Smooth muscle cell (in vitro differentiated cells): ENCODE measurements at regions not wholly inside any gene's neighbourhood (a gene's known extent, or its start where the extent isn't known, plus 50 kb on each side); places are given as distances from the start of the nearest gene placed in this dataset.

ENCODE experiments used
- DNase-seq: peaks from one replicate; lab custom pipeline; 2025; ENCODE audit not compliant: unreplicated experiment; lab: John Stamatoyannopoulos, UW
- H2AFZ ChIP-seq: fragments of 200-600 bp; sonication (generic); 2 replicates; pipeline ENCODE4 v1.6.0; 2016; ENCODE audit warnings: antibody characterized with exemption, low read depth, mild to moderate bottlenecking
- H3F3A ChIP-seq: fragments of 200-600 bp; sonication (generic); 2 replicates; pipeline ENCODE4 v1.6.0; 2017; ENCODE audit warnings: antibody characterized with exemption, low read depth
- H3K27ac ChIP-seq: fragments of 200-600 bp; sonication (generic); 2 replicates; pipeline ENCODE4 v1.5.1; 2016; ENCODE audit warnings: low read depth, mild to moderate bottlenecking
- H3K27me3 ChIP-seq: fragments of 200-600 bp; sonication (generic); 2 replicates; pipeline ENCODE4 v1.6.1; 2016; ENCODE audit warnings: low read depth, mild to moderate bottlenecking
- H3K36me3 ChIP-seq: fragments of 200-600 bp; sonication (generic); 2 replicates; pipeline ENCODE4 v1.5.1; 2016; ENCODE audit warnings: low read depth
- H3K4me1 ChIP-seq: fragments of 200-600 bp; sonication (generic); 2 replicates; pipeline ENCODE4 v1.5.1; 2016; ENCODE audit warnings: low read depth
- H3K4me2 ChIP-seq: fragments of 200-600 bp; sonication (generic); 2 replicates; pipeline ENCODE4 v1.6.0; 2016; ENCODE audit warnings: mild to moderate bottlenecking
- H3K4me3 ChIP-seq: fragments of 200-600 bp; sonication (generic); 2 replicates; pipeline ENCODE4 v1.5.1; 2016; ENCODE audit warnings: mild to moderate bottlenecking
- H3K79me2 ChIP-seq: fragments of 200-600 bp; sonication (generic); 2 replicates; pipeline ENCODE4 v1.6.0; 2016; ENCODE audit warnings: low read depth, mild to moderate bottlenecking
- H3K9ac ChIP-seq: fragments of 200-600 bp; sonication (generic); 2 replicates; pipeline ENCODE4 v1.6.0; 2016; ENCODE audit warnings: low read depth
- H3K9me3 ChIP-seq: fragments of 200-600 bp; sonication (generic); replicated peaks from 2 replicates; pipeline ENCODE4 v1.5.1; 2016; ENCODE audit warnings: low read depth
- H4K20me1 ChIP-seq: fragments of 200-600 bp; sonication (generic); 2 replicates; pipeline ENCODE4 v1.6.0; 2016; ENCODE audit warnings: low read depth
- WGBS: methylation state at CpG from one replicate; pipeline ENCODE4 v1.1.7; 2016; ENCODE audit warnings: low lambda C conversion rate; 5-methylcytosine and 5-hydroxymethylcytosine counted together
- TF ChIP-seq, protein P1 (sequence below): fragments of 200-600 bp; sonication (generic); IDR thresholded peaks from 2 replicates; pipeline ENCODE4 v1.5.1; 2017; ENCODE audit warnings: borderline replicate concordance, mild to moderate bottlenecking, antibody characterized with exemption; ENCODE audit not compliant: insufficient read depth, poor library complexity, severe bottlenecking

- H3K27me3 ChIP-seq = no peaks in the 10 kb centered on the region
- no peak overlapping the region for H3K27ac ChIP-seq
- H3K9me3 ChIP-seq = no peaks in the 10 kb centered on the region
- H3K4me3 ChIP-seq = no peak overlapping the region
- H4K20me1 ChIP-seq = no peaks in the 10 kb centered on the region
- no peaks in the 10 kb centered on the region for H3K79me2 ChIP-seq
- no peak overlapping the region for H3K4me2 ChIP-seq
- no peak overlapping the region for H3K9ac ChIP-seq
- no peak for DNase-seq
- H3K36me3 ChIP-seq = no peaks in the 10 kb centered on the region
- TF ChIP-seq, protein P1, sequence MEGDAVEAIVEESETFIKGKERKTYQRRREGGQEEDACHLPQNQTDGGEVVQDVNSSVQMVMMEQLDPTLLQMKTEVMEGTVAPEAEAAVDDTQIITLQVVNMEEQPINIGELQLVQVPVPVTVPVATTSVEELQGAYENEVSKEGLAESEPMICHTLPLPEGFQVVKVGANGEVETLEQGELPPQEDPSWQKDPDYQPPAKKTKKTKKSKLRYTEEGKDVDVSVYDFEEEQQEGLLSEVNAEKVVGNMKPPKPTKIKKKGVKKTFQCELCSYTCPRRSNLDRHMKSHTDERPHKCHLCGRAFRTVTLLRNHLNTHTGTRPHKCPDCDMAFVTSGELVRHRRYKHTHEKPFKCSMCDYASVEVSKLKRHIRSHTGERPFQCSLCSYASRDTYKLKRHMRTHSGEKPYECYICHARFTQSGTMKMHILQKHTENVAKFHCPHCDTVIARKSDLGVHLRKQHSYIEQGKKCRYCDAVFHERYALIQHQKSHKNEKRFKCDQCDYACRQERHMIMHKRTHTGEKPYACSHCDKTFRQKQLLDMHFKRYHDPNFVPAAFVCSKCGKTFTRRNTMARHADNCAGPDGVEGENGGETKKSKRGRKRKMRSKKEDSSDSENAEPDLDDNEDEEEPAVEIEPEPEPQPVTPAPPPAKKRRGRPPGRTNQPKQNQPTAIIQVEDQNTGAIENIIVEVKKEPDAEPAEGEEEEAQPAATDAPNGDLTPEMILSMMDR = no peak
- no peaks in the 10 kb centered on the region for H3F3A ChIP-seq
- WGBS = 63% methylated on average over 4 of the region's 4 CpGs
- H3K4me1 ChIP-seq = no peaks in the 10 kb centered on the region
- H2AFZ ChIP-seq = no peak overlapping the region
Observed at GRCh38 chrX:145532176-145532780, 285.0 kb downstream of the SPANXN1 start.

- no peak for DNase-seq
- TF ChIP-seq, protein P1 = no peak
- Histone ChIP-seq H3K36me3 (no peaks in the 10 kb centered on the region), H3F3A (no peaks in the 10 kb centered on the region), H3K27me3 (no peaks in the 10 kb centered on the region), H4K20me1 (no peaks in the 10 kb centered on the region), H3K4me1 (no peaks in the 10 kb centered on the region), H3K4me3 (no peak overlapping the region), H3K9ac (no peak overlapping the region), H3K9me3 (no peaks in the 10 kb centered on the region), H3K4me2 (no peak overlapping the region), H3K79me2 (no peaks in the 10 kb centered on the region), H2AFZ (no peak overlapping the region), H3K27ac (no peak overlapping the region)
- WGBS = 84% methylated on average over 3 of the region's 3 CpGs
Observed at GRCh38 chrX:145533534-145533933, 284.1 kb upstream of the SLITRK2 start.

DNA sequence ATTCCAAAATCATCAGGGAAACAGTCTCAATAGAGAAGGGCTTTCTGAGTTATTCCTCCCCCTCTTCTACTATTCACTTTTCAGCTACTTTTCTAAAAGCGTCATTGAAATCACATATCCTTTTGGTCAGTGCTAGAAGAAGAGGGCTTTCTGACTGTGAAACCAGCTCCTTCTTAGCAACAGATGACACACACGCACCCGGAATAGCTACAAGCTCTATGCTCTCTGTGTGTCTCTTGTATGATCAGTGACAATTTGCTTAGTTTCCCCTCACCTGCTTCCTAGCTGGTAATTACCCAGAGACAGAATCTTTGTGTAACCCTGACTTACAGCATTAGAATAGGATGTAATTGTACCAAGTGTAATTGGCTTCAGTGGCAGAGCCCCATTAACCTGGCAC is 268.1 kb upstream of the SLITRK2 start:
- H2AFZ ChIP-seq = no peak overlapping the region
- H3K79me2 ChIP-seq = no peaks in the 10 kb centered on the region
- 78% methylated on average over 3 of the region's 3 CpGs for whole genome bisulfite sequencing
- H3K4me2 ChIP-seq = no peak overlapping the region
- H3K36me3 ChIP-seq = no peaks in the 10 kb centered on the region
- H3K4me3 ChIP-seq = no peak overlapping the region
- TF ChIP-seq, protein P1 = no peak
- no peak for DNase-seq
- no peak overlapping the region for H3K27ac ChIP-seq
- H3F3A ChIP-seq = no peaks in the 10 kb centered on the region
- H3K9ac ChIP-seq = no peak overlapping the region
- H3K4me1 ChIP-seq = no peaks in the 10 kb centered on the region
- H3K27me3 ChIP-seq = no peaks in the 10 kb centered on the region
- H3K9me3 ChIP-seq = no peaks in the 10 kb centered on the region
- H4K20me1 ChIP-seq = no peaks in the 10 kb centered on the region

GRCh38 chrX:145552643-145553042 is 265.0 kb upstream of the SLITRK2 start:
- TF ChIP-seq, protein P1 = no peak
- H3K79me2 ChIP-seq = no peaks in the 10 kb centered on the region
- H3K4me1 ChIP-seq = no peaks in the 10 kb centered on the region
- 56% methylated on average over 1 of the region's 1 CpG for WGBS
- no peak overlapping the region for H3K4me2 ChIP-seq
- no peak for DNase-seq
- H2AFZ ChIP-seq = no peak overlapping the region
- no peak overlapping the region for H3K9ac ChIP-seq
- no peaks in the 10 kb centered on the region for H4K20me1 ChIP-seq
- no peak overlapping the region for H3K27ac ChIP-seq
- H3K36me3 ChIP-seq = no peaks in the 10 kb centered on the region
- no peak overlapping the region for H3K4me3 ChIP-seq
- H3K9me3 ChIP-seq = no peaks in the 10 kb centered on the region
- H3F3A ChIP-seq = no peaks in the 10 kb centered on the region
- H3K27me3 ChIP-seq = no peaks in the 10 kb centered on the region
